ENCODE measurements at regions not wholly inside any gene's neighbourhood (a gene's known extent, or its start where the extent isn't known, plus 50 kb on each side); places are given as distances from the start of the nearest gene placed in this dataset.
"Not testable (repeated sequence)": the region's sequence is repeated elsewhere in the genome, so short reads cannot be mapped to it uniquely, and the experiment has no call there.

- H3K27ac Mint-ChIP-seq = no peak overlapping the region
- no peaks in the 10 kb centered on the region for H3K4me1 Mint-ChIP-seq
- no peak overlapping the region for H3K4me3 Mint-ChIP-seq
- no peaks in the 10 kb centered on the region for H3K27me3 Mint-ChIP-seq
- no peaks in the 10 kb centered on the region for H3K36me3 Mint-ChIP-seq
- no peaks in the 10 kb centered on the region for H3K9me3 Mint-ChIP-seq
Measured at GRCh38 chr2:236915726-236916125, 170.0 kb upstream of the COPS8 start.

GRCh38 chr2:236916181-236916580 is 169.5 kb upstream of the COPS8 start:
- Mint-ChIP-seq H3K4me3 (no peak overlapping the region), H3K27ac (no peak overlapping the region), H3K4me1 (no peaks in the 10 kb centered on the region), H3K27me3 (no peaks in the 10 kb centered on the region), H3K9me3 (no peaks in the 10 kb centered on the region), H3K36me3 (no peaks in the 10 kb centered on the region)

DNA sequence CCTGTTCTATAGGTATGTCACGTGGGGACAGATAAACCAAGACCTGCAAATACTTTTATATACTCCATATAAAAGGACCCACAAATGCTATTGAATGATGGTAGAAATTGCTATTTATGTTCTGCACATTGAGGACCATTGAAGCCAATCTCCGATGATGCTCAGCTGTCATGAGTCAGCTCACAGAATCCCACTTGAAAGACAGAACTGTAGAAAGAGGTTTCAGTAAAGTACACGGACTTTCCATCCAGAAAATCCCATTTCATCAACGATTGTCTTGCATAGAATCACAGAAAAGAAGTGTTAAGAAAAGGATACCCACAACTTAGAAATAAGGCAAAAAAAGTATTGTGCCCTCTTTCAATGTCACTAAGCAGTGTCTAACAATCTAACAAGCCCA is 169.0 kb upstream of the COPS8 start:
- no peaks in the 10 kb centered on the region for H3K4me1 Mint-ChIP-seq
- no peaks in the 10 kb centered on the region for H3K9me3 Mint-ChIP-seq
- no peak overlapping the region for H3K27ac Mint-ChIP-seq
- no peak overlapping the region for H3K4me3 Mint-ChIP-seq
- H3K27me3 Mint-ChIP-seq = no peaks in the 10 kb centered on the region
- no peaks in the 10 kb centered on the region for H3K36me3 Mint-ChIP-seq

GRCh38 chr2:236917164-236917563 is 168.5 kb upstream of the COPS8 start:
- Mint-ChIP-seq H3K27ac (no peak overlapping the region), H3K36me3 (no peaks in the 10 kb centered on the region), H3K4me1 (no peaks in the 10 kb centered on the region), H3K27me3 (no peaks in the 10 kb centered on the region), H3K9me3 (no peaks in the 10 kb centered on the region), H3K4me3 (no peak overlapping the region)

DNA sequence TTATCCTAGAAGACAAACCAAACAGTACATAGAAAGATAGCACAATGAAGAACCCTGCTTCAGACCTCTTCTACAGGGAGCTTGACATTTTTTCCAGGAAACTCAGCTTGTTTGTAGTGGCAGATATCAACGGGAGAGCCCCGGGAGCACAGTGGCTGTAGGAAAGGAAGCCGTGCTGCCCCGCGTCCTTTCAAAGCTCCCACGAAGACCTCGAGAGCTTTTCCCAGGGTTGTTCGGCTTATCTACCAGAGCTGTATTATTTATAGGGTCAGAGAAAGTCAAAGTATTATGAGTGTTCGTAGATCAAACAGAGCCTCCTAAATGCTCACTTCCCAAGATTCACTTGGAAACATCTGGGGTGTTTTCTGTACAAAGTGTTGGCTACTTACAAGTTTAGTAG is 167.1 kb upstream of the COPS8 start:
- Mint-ChIP-seq H3K27ac (no peak overlapping the region), H3K9me3 (no peaks in the 10 kb centered on the region), H3K36me3 (no peaks in the 10 kb centered on the region), H3K4me3 (no peak overlapping the region), H3K4me1 (no peaks in the 10 kb centered on the region), H3K27me3 (no peaks in the 10 kb centered on the region)

GRCh38 chr2:236919209-236919608 is 166.5 kb upstream of the COPS8 start:
- Mint-ChIP-seq H3K27me3 (no peaks in the 10 kb centered on the region), H3K4me1 (no peaks in the 10 kb centered on the region), H3K27ac (no peak overlapping the region), H3K36me3 (no peaks in the 10 kb centered on the region), H3K9me3 (no peaks in the 10 kb centered on the region), H3K4me3 (no peak overlapping the region)

GRCh38 chr2:236919801-236920379 is 165.8 kb upstream of the COPS8 start:
- H3K27me3 Mint-ChIP-seq, H3K9me3 Mint-ChIP-seq, H3K4me3 Mint-ChIP-seq, H3K27ac Mint-ChIP-seq, H3K4me1 Mint-ChIP-seq, H3K36me3 Mint-ChIP-seq: not testable (repeated sequence)

DNA sequence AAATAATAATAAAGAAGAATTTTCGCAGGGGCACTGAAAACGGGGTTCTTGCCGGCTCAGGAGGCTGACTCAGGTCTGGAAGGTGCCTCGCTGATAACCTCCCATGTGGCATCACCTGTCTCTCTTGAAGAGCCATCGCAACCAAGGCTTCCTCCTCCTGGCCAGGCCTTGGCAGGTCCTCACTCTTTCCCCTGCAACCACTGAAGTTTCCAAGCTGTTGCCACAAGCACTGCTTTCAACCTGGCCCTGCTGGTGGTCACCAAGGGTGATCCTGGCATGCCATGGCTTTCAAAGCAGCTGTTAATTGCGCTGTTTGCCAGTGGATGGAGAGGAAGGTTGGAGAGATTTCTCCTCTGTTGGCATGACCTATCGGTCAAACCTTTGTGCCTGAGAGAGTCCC is 163.6 kb upstream of the COPS8 start:
- no peak overlapping the region for H3K27ac Mint-ChIP-seq
- no peak overlapping the region for H3K4me3 Mint-ChIP-seq
- H3K27me3 Mint-ChIP-seq = no peaks in the 10 kb centered on the region
- H3K36me3 Mint-ChIP-seq = no peaks in the 10 kb centered on the region
- H3K9me3 Mint-ChIP-seq = no peaks in the 10 kb centered on the region
- no peaks in the 10 kb centered on the region for H3K4me1 Mint-ChIP-seq

DNA sequence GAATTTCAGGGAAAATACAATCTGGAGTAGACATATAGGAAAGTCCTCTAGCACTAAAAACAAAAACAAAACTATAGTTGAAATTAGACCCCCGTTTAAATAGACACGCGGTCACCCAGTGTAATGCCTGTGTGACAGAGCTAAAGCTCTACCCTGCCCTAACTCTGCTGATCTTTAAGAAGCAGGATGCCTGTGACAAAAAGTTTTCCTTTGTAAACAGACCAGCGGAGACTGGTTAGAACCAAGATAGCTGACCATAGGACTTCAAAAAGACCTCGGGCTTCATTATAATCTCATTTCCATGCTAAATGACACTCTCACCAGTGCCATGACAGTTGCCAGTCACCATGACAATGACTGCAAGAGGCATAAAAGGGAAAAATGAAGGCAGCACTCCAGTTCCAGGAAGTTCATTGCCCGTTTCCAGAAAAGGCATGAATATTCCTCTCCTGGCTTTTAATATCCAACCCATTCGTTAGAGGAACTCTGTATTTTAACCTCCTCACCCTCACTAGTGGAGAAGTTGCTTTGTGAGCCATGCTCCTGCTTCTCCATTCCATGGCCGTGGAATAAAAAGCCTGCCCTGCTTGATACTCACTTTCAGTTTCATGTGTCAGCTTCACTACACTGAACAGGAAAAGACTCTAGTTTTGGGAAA is 157.2 kb upstream of the COPS8 start:
- H3K27ac Mint-ChIP-seq = peak overlapping the region; percentile 46
- H3K36me3 Mint-ChIP-seq = no peaks in the 10 kb centered on the region
- H3K4me3 Mint-ChIP-seq = peak overlapping the region; percentile 78
- H3K4me1 Mint-ChIP-seq = peaks cover 4% of the 10 kb centered on the region
- H3K27me3 Mint-ChIP-seq = no peaks in the 10 kb centered on the region
- no peaks in the 10 kb centered on the region for H3K9me3 Mint-ChIP-seq

GRCh38 chr2:236932831-236933361 is 152.8 kb upstream of the COPS8 start:
- Mint-ChIP-seq H3K9me3 (no peaks in the 10 kb centered on the region), H3K4me3 (no peak overlapping the region), H3K4me1 (peaks cover 4% of the 10 kb centered on the region), H3K27me3 (no peaks in the 10 kb centered on the region), H3K36me3 (no peaks in the 10 kb centered on the region), H3K27ac (no peak overlapping the region)

DNA sequence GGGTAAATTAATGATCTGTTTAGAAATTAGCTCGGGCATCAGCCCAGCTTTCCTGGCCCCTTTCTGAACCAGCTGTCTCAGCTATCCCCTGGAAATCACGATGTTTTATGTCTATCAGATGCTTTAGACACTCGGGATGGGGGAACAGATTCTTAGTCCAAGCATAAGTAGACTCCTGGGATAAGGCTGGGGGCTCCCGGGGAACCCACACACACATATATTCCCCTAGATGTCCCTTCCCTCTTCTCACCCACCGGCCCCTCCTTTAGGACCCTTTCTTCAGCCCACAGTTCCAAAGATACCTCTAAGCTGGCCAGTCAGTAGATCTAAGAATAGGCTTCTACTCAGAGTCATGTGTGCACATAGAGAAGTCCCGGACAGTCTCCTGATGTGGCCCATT is 151.5 kb upstream of the COPS8 start:
- H3K4me3 Mint-ChIP-seq = no peak overlapping the region
- no peaks in the 10 kb centered on the region for H3K27me3 Mint-ChIP-seq
- no peak overlapping the region for H3K27ac Mint-ChIP-seq
- no peaks in the 10 kb centered on the region for H3K9me3 Mint-ChIP-seq
- no peaks in the 10 kb centered on the region for H3K36me3 Mint-ChIP-seq
- H3K4me1 Mint-ChIP-seq = no peaks in the 10 kb centered on the region

- no peaks in the 10 kb centered on the region for H3K9me3 Mint-ChIP-seq
- H3K36me3 Mint-ChIP-seq = no peaks in the 10 kb centered on the region
- no peaks in the 10 kb centered on the region for H3K4me1 Mint-ChIP-seq
- H3K27me3 Mint-ChIP-seq = no peaks in the 10 kb centered on the region
- H3K4me3 Mint-ChIP-seq = no peak overlapping the region
- no peak overlapping the region for H3K27ac Mint-ChIP-seq
Measured at GRCh38 chr2:236934656-236935055, 151.0 kb upstream of the COPS8 start.

DNA sequence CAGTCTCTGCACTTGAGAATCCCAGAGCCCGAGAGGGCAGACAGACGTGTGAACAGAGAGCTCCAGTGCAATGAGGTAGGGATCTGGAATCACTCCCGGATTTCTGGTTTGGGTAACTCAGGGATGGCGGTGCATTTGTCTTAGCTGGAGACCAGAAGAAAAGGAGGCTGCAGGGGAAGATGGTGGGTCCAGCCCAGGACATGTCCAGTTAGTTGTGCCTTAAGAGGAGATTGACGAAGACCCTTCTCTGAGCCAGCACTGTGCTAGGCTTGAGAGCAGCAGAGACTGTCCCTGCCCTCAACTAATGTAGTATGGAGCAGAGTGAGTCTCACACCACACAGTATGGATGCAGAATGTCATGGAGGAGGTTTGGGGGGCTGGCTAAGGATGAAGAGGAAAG is 150.6 kb upstream of the COPS8 start:
- no peaks in the 10 kb centered on the region for H3K27me3 Mint-ChIP-seq

DNA sequence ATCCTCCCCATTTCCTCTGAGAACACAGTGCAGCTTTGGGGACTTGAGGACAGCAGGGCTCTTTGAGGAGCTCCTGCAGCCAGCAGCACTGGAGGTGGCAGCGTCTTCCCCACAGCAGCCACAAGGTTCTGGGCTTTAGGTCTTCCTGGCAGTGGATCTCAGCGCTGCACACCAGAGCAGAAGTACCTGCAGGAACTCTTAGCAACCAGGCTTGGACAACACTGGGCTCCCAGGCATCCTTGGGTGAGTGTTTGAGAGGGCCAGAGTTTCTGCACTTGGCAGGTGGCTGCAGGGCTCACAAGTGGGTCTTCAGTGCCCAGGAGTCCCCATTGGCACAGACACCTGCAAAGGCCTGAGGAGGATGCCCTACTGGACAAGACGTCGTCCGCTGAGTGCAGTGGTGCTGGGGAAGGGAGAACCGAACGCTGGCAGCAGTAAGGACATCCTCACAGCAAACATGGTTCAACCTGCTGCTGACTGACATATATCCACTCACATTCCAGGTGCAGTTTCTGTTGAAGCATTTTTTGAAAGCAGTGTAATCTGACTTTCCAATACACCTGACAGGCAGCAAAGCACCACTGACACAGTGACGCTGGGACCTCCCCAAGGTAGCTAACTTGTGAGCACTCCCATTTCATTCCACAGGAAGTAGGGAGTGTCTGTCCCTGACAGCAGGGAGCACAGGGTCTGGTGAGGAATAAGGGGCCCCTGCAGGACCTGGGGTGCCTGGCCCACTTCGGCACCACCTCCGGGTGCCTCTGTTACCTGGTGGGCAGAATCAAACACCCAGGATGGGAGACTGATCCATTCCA is 149.9 kb upstream of the COPS8 start:
- Mint-ChIP-seq H3K9me3 (no peaks in the 10 kb centered on the region), H3K27ac (no peak overlapping the region), H3K4me3 (no peak overlapping the region), H3K27me3 (no peaks in the 10 kb centered on the region), H3K36me3 (no peaks in the 10 kb centered on the region), H3K4me1 (no peaks in the 10 kb centered on the region)

More for the DNA sequence above, 150.6 kb upstream of the COPS8 start:
- Mint-ChIP-seq H3K4me3 (no peak overlapping the region), H3K27ac (no peak overlapping the region), H3K4me1 (no peaks in the 10 kb centered on the region), H3K36me3 (no peaks in the 10 kb centered on the region), H3K9me3 (no peaks in the 10 kb centered on the region)

GRCh38 chr2:236936446-236936940 is 149.2 kb upstream of the COPS8 start:
- H3K27me3 Mint-ChIP-seq = no peaks in the 10 kb centered on the region
- no peak overlapping the region for H3K27ac Mint-ChIP-seq
- H3K9me3 Mint-ChIP-seq = no peaks in the 10 kb centered on the region
- no peak overlapping the region for H3K4me3 Mint-ChIP-seq
- no peaks in the 10 kb centered on the region for H3K4me1 Mint-ChIP-seq
- no peaks in the 10 kb centered on the region for H3K36me3 Mint-ChIP-seq

- H3K27ac Mint-ChIP-seq = no peak overlapping the region
- H3K4me3 Mint-ChIP-seq = no peak overlapping the region
- no peaks in the 10 kb centered on the region for H3K36me3 Mint-ChIP-seq
Measured at GRCh38 chr2:236938126-236938525, 147.6 kb upstream of the COPS8 start.

More at GRCh38 chr2:236938126-236938525, 147.6 kb upstream of the COPS8 start:
- Mint-ChIP-seq H3K27me3 (no peaks in the 10 kb centered on the region), H3K4me1 (no peaks in the 10 kb centered on the region), H3K9me3 (no peaks in the 10 kb centered on the region)
